Osteoblast (primary cell): ENCODE measurements at regions not wholly inside any gene's neighbourhood (a gene's known extent, or its start where the extent isn't known, plus 50 kb on each side); places are given as distances from the start of the nearest gene placed in this dataset.
A peak's percentile ranks its signal among the peaks of the same experiment; 100 is the strongest.

Source experiments
- DNase-seq: peaks from one replicate; pipeline ENCODE4 v3.0.0; 2011; ENCODE audit warnings: low spot score, mixed read lengths; ENCODE audit not compliant: insufficient read length; ENCODE audit errors: missing footprints
- H2AFZ ChIP-seq: 2 replicates; pipeline ENCODE4 v1.6.0; 2011; ENCODE audit warnings: mild to moderate bottlenecking, low read length
- H3K27ac ChIP-seq: 2 replicates; pipeline ENCODE4 v1.5.1; 2011; ENCODE audit warnings: mild to moderate bottlenecking, low read depth, low read length, moderate library complexity
- H3K27me3 ChIP-seq: 2 replicates; pipeline ENCODE4 v1.6.0; 2012; ENCODE audit warnings: mild to moderate bottlenecking, control low read depth, inconsistent platforms, low read length, moderate library complexity; ENCODE audit not compliant: insufficient read depth
- H3K36me3 ChIP-seq: 2 replicates; pipeline ENCODE4 v1.5.1; 2011; ENCODE audit warnings: mild to moderate bottlenecking, low read length, control low read depth, moderate library complexity; ENCODE audit not compliant: insufficient read depth
- H3K4me1 ChIP-seq: 2 replicates; pipeline ENCODE4 v1.5.1; 2011; ENCODE audit warnings: mild to moderate bottlenecking, low read length, control low read depth, moderate library complexity; ENCODE audit not compliant: insufficient read depth
- H3K4me2 ChIP-seq: 2 replicates; pipeline ENCODE4 v1.6.0; 2011; ENCODE audit warnings: mild to moderate bottlenecking, low read length; ENCODE audit not compliant: insufficient read depth
- H3K4me3 ChIP-seq: fragments of 200-600 bp; sonication (generic); 3 replicates; pipeline ENCODE4 v1.5.1; 2012; ENCODE audit warnings: mild to moderate bottlenecking, low read length, inconsistent platforms; ENCODE audit not compliant: insufficient read depth
- H3K79me2 ChIP-seq: 2 replicates; pipeline ENCODE4 v1.6.0; 2012; ENCODE audit warnings: mild to moderate bottlenecking, low read length, control low read depth, inconsistent platforms; ENCODE audit not compliant: insufficient read depth
- H3K9me3 ChIP-seq: 2 replicates; pipeline ENCODE4 v1.5.1; 2011; ENCODE audit warnings: low read depth, low read length, control low read depth
- H4K20me1 ChIP-seq: 2 replicates; pipeline ENCODE4 v1.6.0; 2012; ENCODE audit warnings: mild to moderate bottlenecking, low read length, control low read depth; ENCODE audit not compliant: insufficient read depth
- CTCF ChIP-seq: IDR thresholded peaks from 2 replicates; pipeline ENCODE4 v1.5.1; 2011; ENCODE audit warnings: mild to moderate bottlenecking, low read depth, low read length, moderate library complexity; ENCODE audit errors: extremely low read depth

- Histone ChIP-seq H3K4me1 (no peaks in the 10 kb centered on the region), H3K4me3 (no peak overlapping the region), H3K79me2 (no peaks in the 10 kb centered on the region), H4K20me1 (no peaks in the 10 kb centered on the region), H2AFZ (no peak overlapping the region), H3K4me2 (no peak overlapping the region), H3K9me3 (no peaks in the 10 kb centered on the region), H3K36me3 (no peaks in the 10 kb centered on the region), H3K27ac (no peak overlapping the region), H3K27me3 (no peaks in the 10 kb centered on the region)
- DNase-seq: no peak
- no peak for TF ChIP-seq CTCF
These were observed 79.3 kb upstream of the IRX4 start for GRCh38 chr5:1961952-1962595.

- Histone ChIP-seq H3K4me3 (no peak overlapping the region), H3K4me1 (no peaks in the 10 kb centered on the region), H3K79me2 (no peaks in the 10 kb centered on the region), H4K20me1 (no peaks in the 10 kb centered on the region), H3K4me2 (no peak overlapping the region), H3K27me3 (no peaks in the 10 kb centered on the region), H2AFZ (no peak overlapping the region), H3K36me3 (no peaks in the 10 kb centered on the region), H3K27ac (no peak overlapping the region), H3K9me3 (no peaks in the 10 kb centered on the region)
- TF ChIP-seq CTCF: no peak
- peak; percentile 49 for DNase-seq
These were observed 78.7 kb upstream of the IRX4 start for GRCh38 chr5:1961304-1961946.

GRCh38 chr5:1960595-1961303 is 78.0 kb upstream of the IRX4 start:
- Histone ChIP-seq H4K20me1 (no peaks in the 10 kb centered on the region), H3K4me3 (no peak overlapping the region), H3K4me2 (no peak overlapping the region), H3K36me3 (no peaks in the 10 kb centered on the region), H2AFZ (no peak overlapping the region), H3K27ac (no peak overlapping the region), H3K79me2 (no peaks in the 10 kb centered on the region), H3K4me1 (no peaks in the 10 kb centered on the region), H3K9me3 (no peaks in the 10 kb centered on the region), H3K27me3 (no peaks in the 10 kb centered on the region)
- TF ChIP-seq CTCF: no peak
- no peak for DNase-seq
